Stomach (tissue), 8 donors: ENCODE measurements at regions not wholly inside any gene's neighbourhood (a gene's known extent, or its start where the extent isn't known, plus 50 kb on each side); places are given as distances from the start of the nearest gene placed in this dataset.

Source experiments
- DNase-seq, 2 donors: peaks; one replicate each; pipeline versions ENCODE4 v3.0.0 to v3.0.0-alpha.2; 2013 to 2019
- H3K27ac ChIP-seq, 5 donors: fragments of 200-600 bp in 4 of 5; sonication (generic) in 4 of 5; one replicate each; pipeline ENCODE4 v1.5.1; 2013 to 2019; ENCODE audit warnings: mild to moderate bottlenecking in 1 of 5, moderate library complexity in 1 of 5
- H3K27me3 ChIP-seq, 3 donors: fragments of 200-600 bp; sonication (generic); one replicate each; pipeline ENCODE4 v1.5.1; 2017 to 2019; ENCODE audit warnings: mixed run types in 1 of 3
- H3K36me3 ChIP-seq, 4 donors: fragments of 200-600 bp; sonication (generic); 1 replicate in 3 of 4; 2 replicates in 1 of 4; pipeline ENCODE4 v1.5.1; 2016 to 2019
- H3K4me1 ChIP-seq, 4 donors: fragments of 200-600 bp; sonication (generic); one replicate each; pipeline ENCODE4 v1.5.1; 2016 to 2019
- H3K4me3 ChIP-seq, 4 donors: fragments of 200-600 bp; sonication (generic) in 3 of 4; one replicate each; pipeline ENCODE4 v1.5.1; 2016 to 2019; ENCODE audit warnings: mild to moderate bottlenecking in 1 of 4
- H3K9me3 ChIP-seq, 4 donors: fragments of 200-600 bp; sonication (generic); one replicate each; pipeline ENCODE4 v1.5.1; 2016 to 2019
- EP300 ChIP-seq: sonication (generic); formaldehyde crosslinking; IDR thresholded peaks from one replicate; pipeline ENCODE4 v1.6.1; 2017; ENCODE audit warnings: antibody characterized with exemption
- POLR2A ChIP-seq, 4 donors: fragments of 450-650 bp; IDR thresholded peaks; one replicate each; pipeline ENCODE4 v1.6.1; 2016; ENCODE audit warnings: antibody characterized with exemption in 4 of 4, control low read depth in 2 of 4, mild to moderate bottlenecking in 1 of 4, moderate library complexity in 1 of 4
- POLR2AphosphoS5 ChIP-seq, 3 donors: sonication (generic); formaldehyde crosslinking; IDR thresholded peaks; one replicate each; pipeline ENCODE4 v1.6.1; 2016; ENCODE audit warnings: antibody characterized with exemption in 3 of 3
- WGBS, 5 donors: extraction: QIAGEN DNeasy Blood & Tissue Kit in 3 of 5; methylation state at CpG; one replicate each; pipeline versions ENCODE4 v1.1.5 to v1.1.7; 2013 to 2018; 5-methylcytosine and 5-hydroxymethylcytosine counted together
- intact Hi-C: fragments of 100-400 bp; cut with DNase I; formaldehyde crosslinking; loops from one replicate; pipeline ENCODE4 v1.15.1; 2023; ENCODE audit warnings: low total_unique reads
- TF ChIP-seq, protein P1 (sequence below), 7 experiments: fragments of 450-650 bp in 4 of 7; fragments of 200-600 bp in 3 of 7; sonication (generic) in 3 of 7; IDR thresholded peaks; one replicate each; pipeline ENCODE4 v1.5.1; 2016 to 2019; ENCODE audit warnings: antibody characterized with exemption in 7 of 7, control low read depth in 2 of 7, mild to moderate bottlenecking in 1 of 7
- donor health status: healthy with polysubstance abuse.
- donor health status: Bipolar disorder and iron deficiency.
- donor health status: healthy.

DNA sequence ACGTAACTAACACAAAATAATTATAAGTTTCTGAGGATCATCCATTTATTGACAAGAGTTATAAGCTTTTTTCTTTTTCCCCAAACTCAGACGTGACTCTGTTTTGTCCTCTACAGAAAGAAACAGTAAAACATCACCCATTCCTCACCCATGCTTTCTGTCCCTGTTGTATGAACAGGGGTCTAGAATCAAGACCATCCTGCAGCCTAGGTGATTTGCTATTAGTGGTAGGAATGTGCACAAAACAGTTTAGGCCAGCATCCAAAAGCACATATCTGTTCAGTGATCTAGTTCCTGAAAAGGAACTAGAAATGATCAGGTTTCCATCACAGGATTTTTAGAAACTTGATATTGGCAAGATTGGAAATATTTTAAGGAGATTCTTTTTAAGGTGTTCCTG, 527.6 kb downstream of the SOX2 start:
- Histone ChIP-seq H3K27ac (no peak overlapping the region), H3K4me3 (no peak overlapping the region), H3K27me3 (no peaks in the 10 kb centered on the region), H3K4me1 (peaks cover 0 to 24% (median 9%) of the 10 kb centered on the region in 4 donors), H3K36me3 (no peaks in the 10 kb centered on the region), H3K9me3 (no peaks in the 10 kb centered on the region)
- intact Hi-C loops, result no loop called here
- TF ChIP-seq POLR2A (IDR thresholded peaks at IDR 0.05), result no peak
- 90 to 92% (median 91%) methylated on average over 2 of the region's 2 CpGs for WGBS, 5 donors
- no peak for DNase-seq

DNA sequence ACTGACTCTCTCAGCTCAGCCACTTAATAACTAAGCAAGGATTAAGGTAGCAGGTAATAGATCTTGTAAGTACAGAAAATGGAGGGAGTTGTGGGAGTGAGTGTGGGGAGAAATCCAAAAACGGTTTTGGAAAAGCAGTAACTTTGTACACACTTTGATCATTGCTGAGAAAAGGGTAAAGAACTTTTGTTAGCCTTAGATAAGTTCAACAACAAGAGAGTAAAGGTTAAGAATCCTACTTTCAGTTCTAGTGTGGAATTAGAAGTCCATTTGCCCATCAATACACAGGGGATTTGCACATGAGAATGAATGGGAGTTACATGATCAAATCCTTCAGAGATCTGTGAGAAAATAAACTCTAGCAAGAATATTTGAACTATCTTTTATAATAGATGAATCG, 528.7 kb downstream of the SOX2 start:
- intact Hi-C loops, result no loop called here
- Histone ChIP-seq H3K4me1 (peaks cover 0 to 28% (median 9%) of the 10 kb centered on the region in 4 donors), H3K27ac (no peak overlapping the region), H3K4me3 (no peak overlapping the region), H3K9me3 (no peaks in the 10 kb centered on the region), H3K27me3 (no peaks in the 10 kb centered on the region), H3K36me3 (no peaks in the 10 kb centered on the region)
- WGBS, 5 donors, result 34 to 52% (median 40%) methylated on average over 2 of the region's 2 CpGs
- DNase-seq, result no peak
- TF ChIP-seq POLR2A (IDR thresholded peaks at IDR 0.05) (no peak), EP300 (no peak), POLR2AphosphoS5 (IDR thresholded peaks at IDR 0.05) (no peak)
- TF ChIP-seq, protein P1, sequence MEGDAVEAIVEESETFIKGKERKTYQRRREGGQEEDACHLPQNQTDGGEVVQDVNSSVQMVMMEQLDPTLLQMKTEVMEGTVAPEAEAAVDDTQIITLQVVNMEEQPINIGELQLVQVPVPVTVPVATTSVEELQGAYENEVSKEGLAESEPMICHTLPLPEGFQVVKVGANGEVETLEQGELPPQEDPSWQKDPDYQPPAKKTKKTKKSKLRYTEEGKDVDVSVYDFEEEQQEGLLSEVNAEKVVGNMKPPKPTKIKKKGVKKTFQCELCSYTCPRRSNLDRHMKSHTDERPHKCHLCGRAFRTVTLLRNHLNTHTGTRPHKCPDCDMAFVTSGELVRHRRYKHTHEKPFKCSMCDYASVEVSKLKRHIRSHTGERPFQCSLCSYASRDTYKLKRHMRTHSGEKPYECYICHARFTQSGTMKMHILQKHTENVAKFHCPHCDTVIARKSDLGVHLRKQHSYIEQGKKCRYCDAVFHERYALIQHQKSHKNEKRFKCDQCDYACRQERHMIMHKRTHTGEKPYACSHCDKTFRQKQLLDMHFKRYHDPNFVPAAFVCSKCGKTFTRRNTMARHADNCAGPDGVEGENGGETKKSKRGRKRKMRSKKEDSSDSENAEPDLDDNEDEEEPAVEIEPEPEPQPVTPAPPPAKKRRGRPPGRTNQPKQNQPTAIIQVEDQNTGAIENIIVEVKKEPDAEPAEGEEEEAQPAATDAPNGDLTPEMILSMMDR (IDR thresholded peaks at IDR 0.05), result no peak

DNA sequence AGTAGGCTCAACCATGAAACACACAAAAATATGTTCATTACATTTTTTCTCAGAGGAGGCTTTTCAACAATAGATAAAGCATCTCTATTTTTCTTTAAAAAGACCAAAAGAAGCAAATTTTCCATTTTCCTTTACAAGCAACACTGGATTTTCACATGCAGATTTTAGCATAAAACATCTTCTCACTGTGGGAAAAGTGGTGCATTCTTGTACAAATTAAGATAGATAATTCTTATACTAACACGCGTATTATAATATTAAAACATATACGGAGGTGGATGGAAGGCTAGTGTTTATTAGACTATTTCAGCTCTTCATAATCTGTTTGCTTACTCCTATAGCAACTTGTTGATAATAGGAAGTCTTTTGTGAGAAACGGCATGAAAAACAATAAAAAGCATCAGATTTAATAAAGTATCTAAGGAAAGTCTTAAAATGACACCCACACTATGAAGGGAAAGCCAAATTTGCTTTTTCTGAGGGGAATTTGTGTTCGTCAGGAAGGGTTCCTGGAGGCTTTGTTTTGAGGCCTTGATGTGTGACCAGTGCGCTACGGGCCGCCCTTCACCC, 529.6 kb downstream of the SOX2 start:
- no peak overlapping the region for H3K4me3 ChIP-seq
- H3K9me3 ChIP-seq, result no peaks in the 10 kb centered on the region
- H3K27me3 ChIP-seq, result no peaks in the 10 kb centered on the region
- H3K36me3 ChIP-seq, result no peaks in the 10 kb centered on the region
- no peak for DNase-seq
- WGBS, 5 donors, result 77 to 88% (median 83%) methylated on average over 8 of the region's 8 CpGs
- intact Hi-C loops, result no loop called here
- TF ChIP-seq POLR2AphosphoS5 (IDR thresholded peaks at IDR 0.05), result no peak
- TF ChIP-seq, protein P1 (IDR thresholded peaks at IDR 0.05), result no peak
- no peak for TF ChIP-seq EP300
- no peak for TF ChIP-seq POLR2A (IDR thresholded peaks at IDR 0.05)
- H3K4me1 ChIP-seq, result peaks cover 0 to 28% (median 9%) of the 10 kb centered on the region in 4 donors
- peak overlapping the region in 4 of 5 donors; percentile 31 to 61 (median 52) for H3K27ac ChIP-seq

DNA sequence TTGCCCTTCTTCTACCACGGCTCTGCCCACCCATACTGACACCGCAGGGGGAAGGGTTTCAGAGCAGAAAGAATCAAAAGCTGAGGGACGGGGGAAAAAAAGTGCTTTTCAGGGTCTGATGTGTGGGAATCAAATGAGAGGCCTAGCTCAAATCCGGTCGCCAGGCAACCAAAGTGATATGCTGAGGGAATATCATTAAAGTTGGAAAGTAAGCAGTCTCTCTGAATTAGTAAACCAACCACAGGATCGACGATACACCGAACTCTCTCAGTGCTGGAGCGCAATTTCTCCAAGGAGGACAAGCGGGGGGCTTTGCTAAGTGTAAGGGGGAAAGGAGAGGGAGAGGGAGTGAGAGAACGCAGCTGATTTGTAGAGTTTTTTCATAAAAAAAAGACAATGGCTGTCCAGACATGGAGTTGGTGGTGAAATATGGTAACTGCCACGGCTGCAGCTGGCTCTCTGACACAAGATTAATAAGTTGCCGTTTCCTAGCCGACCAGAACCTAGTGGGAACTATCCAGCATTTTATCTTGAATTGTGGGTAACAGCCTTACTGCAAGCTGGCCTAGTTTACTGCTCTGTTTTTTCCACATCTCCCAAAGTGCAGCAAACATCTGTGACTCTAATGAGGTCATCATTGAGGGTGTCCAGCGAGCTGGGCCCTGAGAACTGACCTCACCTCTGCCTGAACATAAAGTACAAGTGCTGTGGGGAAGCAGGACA, 530.2 kb downstream of the SOX2 start:
- H3K27ac ChIP-seq, result peak overlapping the region in 4 of 5 donors; percentile 31 to 61 (median 52)
- WGBS, 5 donors, result 43 to 56% (median 55%) methylated on average over 15 of the region's 15 CpGs
- H3K9me3 ChIP-seq, result no peaks in the 10 kb centered on the region
- no peaks in the 10 kb centered on the region for H3K27me3 ChIP-seq
- no peak overlapping the region for H3K4me3 ChIP-seq
- peaks cover 0 to 28% (median 9%) of the 10 kb centered on the region in 4 donors for H3K4me1 ChIP-seq
- H3K36me3 ChIP-seq, result no peaks in the 10 kb centered on the region
- peak in 1 of 2 donors; percentile 82 for DNase-seq
- intact Hi-C loops, result no loop called here
- TF ChIP-seq EP300, result no peak
- TF ChIP-seq POLR2AphosphoS5 (IDR thresholded peaks at IDR 0.05), result peak in 2 of 3 donors; percentile 17 to 47

DNA sequence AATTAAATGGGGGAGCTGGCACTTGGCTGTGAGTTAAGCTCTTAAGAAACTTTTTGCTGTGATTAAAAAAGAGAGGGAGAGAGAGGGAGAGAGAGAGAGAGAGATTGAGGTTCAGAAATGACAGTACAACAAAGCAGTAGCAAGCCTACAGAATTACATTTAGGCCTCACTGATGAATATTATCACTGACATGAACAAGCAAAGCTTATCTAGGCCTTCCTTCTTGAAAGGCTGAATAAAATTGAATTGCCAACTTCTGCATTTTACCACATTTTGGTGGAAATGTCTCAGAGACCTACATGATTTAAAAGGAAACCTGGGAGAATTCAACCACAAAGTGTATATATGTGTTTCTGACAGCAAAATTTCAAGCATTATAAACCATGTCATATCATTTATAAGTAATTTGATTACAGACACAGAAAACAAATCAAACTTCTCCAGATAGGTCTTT, 530.8 kb downstream of the SOX2 start:
- Histone ChIP-seq H3K27ac (peak overlapping the region in 2 of 5 donors; percentile 32 to 61), H3K36me3 (no peaks in the 10 kb centered on the region), H3K9me3 (no peaks in the 10 kb centered on the region), H3K4me3 (no peak overlapping the region), H3K4me1 (peaks cover 0 to 28% (median 9%) of the 10 kb centered on the region in 4 donors), H3K27me3 (no peaks in the 10 kb centered on the region)
- TF ChIP-seq, protein P1 (IDR thresholded peaks at IDR 0.05), result no peak
- no peak for DNase-seq
- intact Hi-C loops, result no loop called here
